Suprapubic skin (tissue), 4 donors: ENCODE measurements at regions not wholly inside any gene's neighbourhood (a gene's known extent, or its start where the extent isn't known, plus 50 kb on each side); places are given as distances from the start of the nearest gene placed in this dataset.

Experiments used
- CTCF ChIP-seq, 2 donors: fragments of 200-600 bp in 1 of 2; fragments of 450-650 bp in 1 of 2; sonication (generic) in 1 of 2; IDR thresholded peaks; one replicate each; pipeline ENCODE4 v1.5.1; 2016 to 2019; ENCODE audit warnings: antibody characterized with exemption in 2 of 2, mild to moderate bottlenecking in 1 of 2, moderate library complexity in 1 of 2
- EP300 ChIP-seq: sonication (generic); formaldehyde crosslinking; IDR thresholded peaks from one replicate; pipeline ENCODE4 v1.6.1; 2017; ENCODE audit warnings: antibody characterized with exemption
- POLR2A ChIP-seq, 2 donors: fragments of 450-650 bp; IDR thresholded peaks; one replicate each; pipeline ENCODE4 v1.6.1; 2017; ENCODE audit warnings: antibody characterized with exemption in 2 of 2, mild to moderate bottlenecking in 2 of 2, moderate library complexity in 2 of 2
- POLR2AphosphoS5 ChIP-seq, 3 donors: sonication (generic); formaldehyde crosslinking; IDR thresholded peaks; one replicate each; pipeline ENCODE4 v1.6.1; 2017; ENCODE audit warnings: antibody characterized with exemption in 3 of 3

- TF ChIP-seq CTCF (IDR thresholded peaks at IDR 0.05) (no peak), POLR2A (IDR thresholded peaks at IDR 0.05) (no peak), EP300 (no peak), POLR2AphosphoS5 (IDR thresholded peaks at IDR 0.05) (no peak)
Measured at GRCh38 chr20:48024539-48024938, 239.3 kb upstream of the SULF2 start.
